ENCODE measurements at regions not wholly inside any gene's neighbourhood (a gene's known extent, or its start where the extent isn't known, plus 50 kb on each side); places are given as distances from the start of the nearest gene placed in this dataset.

GRCh38 chr6:11648889-11649288 lies 111.3 kb downstream of the TMEM170B start:
- peaks cover 56% of the 10 kb centered on the region for H3K4me1 Mint-ChIP-seq (ENCODE audit: unreplicated experiment)
- H3K36me3 Mint-ChIP-seq (ENCODE audit: unreplicated experiment): no peaks in the 10 kb centered on the region
- H3K27me3 Mint-ChIP-seq (ENCODE audit: unreplicated experiment): no peaks in the 10 kb centered on the region
- H3K9me3 Mint-ChIP-seq (ENCODE audit: unreplicated experiment): no peaks in the 10 kb centered on the region
- no peak overlapping the region for H3K4me3 Mint-ChIP-seq (ENCODE audit: unreplicated experiment)
- peak; percentile 49 for DNase-seq (ENCODE audit: extremely low spot score, unreplicated experiment)
- H3K27ac Mint-ChIP-seq (ENCODE audit: unreplicated experiment): no peak overlapping the region
- TF ChIP-seq CTCF (IDR thresholded peaks at IDR 0.05): no peak

- Mint-ChIP-seq H3K27ac (ENCODE audit: unreplicated experiment) (peak overlapping the region; percentile 48), H3K4me3 (ENCODE audit: unreplicated experiment) (no peak overlapping the region), H3K9me3 (ENCODE audit: unreplicated experiment) (no peaks in the 10 kb centered on the region), H3K27me3 (ENCODE audit: unreplicated experiment) (no peaks in the 10 kb centered on the region), H3K4me1 (ENCODE audit: unreplicated experiment) (peaks cover 68% of the 10 kb centered on the region), H3K36me3 (ENCODE audit: unreplicated experiment) (no peaks in the 10 kb centered on the region)
- no peak for TF ChIP-seq CTCF (IDR thresholded peaks at IDR 0.05)
- peak; percentile 54 for DNase-seq (ENCODE audit: extremely low spot score, unreplicated experiment)
Observed at GRCh38 chr6:11650025-11650696, 112.6 kb downstream of the TMEM170B start.

GRCh38 chr6:11650711-11651110 lies 113.2 kb downstream of the TMEM170B start:
- no peak overlapping the region for H3K4me3 Mint-ChIP-seq (ENCODE audit: unreplicated experiment)
- H3K27me3 Mint-ChIP-seq (ENCODE audit: unreplicated experiment): no peaks in the 10 kb centered on the region
- H3K9me3 Mint-ChIP-seq (ENCODE audit: unreplicated experiment): no peaks in the 10 kb centered on the region
- no peaks in the 10 kb centered on the region for H3K36me3 Mint-ChIP-seq (ENCODE audit: unreplicated experiment)
- H3K4me1 Mint-ChIP-seq (ENCODE audit: unreplicated experiment): peaks cover 69% of the 10 kb centered on the region
- TF ChIP-seq CTCF (IDR thresholded peaks at IDR 0.05): no peak
- peak; percentile 25 for DNase-seq (ENCODE audit: extremely low spot score, unreplicated experiment)
- H3K27ac Mint-ChIP-seq (ENCODE audit: unreplicated experiment): peak overlapping the region; percentile 48

- no peak overlapping the region for H3K4me3 Mint-ChIP-seq (ENCODE audit: unreplicated experiment)
- no peaks in the 10 kb centered on the region for H3K9me3 Mint-ChIP-seq (ENCODE audit: unreplicated experiment)
- DNase-seq (ENCODE audit: extremely low spot score, unreplicated experiment): no peak
- no peaks in the 10 kb centered on the region for H3K36me3 Mint-ChIP-seq (ENCODE audit: unreplicated experiment)
- H3K27ac Mint-ChIP-seq (ENCODE audit: unreplicated experiment): peak overlapping the region; percentile 83
- no peaks in the 10 kb centered on the region for H3K27me3 Mint-ChIP-seq (ENCODE audit: unreplicated experiment)
- peaks cover 69% of the 10 kb centered on the region for H3K4me1 Mint-ChIP-seq (ENCODE audit: unreplicated experiment)
- no peak for TF ChIP-seq CTCF (IDR thresholded peaks at IDR 0.05)
Observed at GRCh38 chr6:11653028-11653583, 115.6 kb downstream of the TMEM170B start.

GRCh38 chr6:11654876-11655275 lies 117.3 kb downstream of the TMEM170B start:
- Mint-ChIP-seq H3K9me3 (ENCODE audit: unreplicated experiment) (no peaks in the 10 kb centered on the region), H3K4me1 (ENCODE audit: unreplicated experiment) (peaks cover 62% of the 10 kb centered on the region), H3K27me3 (ENCODE audit: unreplicated experiment) (no peaks in the 10 kb centered on the region), H3K27ac (ENCODE audit: unreplicated experiment) (peak overlapping the region; percentile 83), H3K4me3 (ENCODE audit: unreplicated experiment) (peak overlapping the region; percentile 30), H3K36me3 (ENCODE audit: unreplicated experiment) (no peaks in the 10 kb centered on the region)
- TF ChIP-seq CTCF (IDR thresholded peaks at IDR 0.05): no peak
- DNase-seq (ENCODE audit: extremely low spot score, unreplicated experiment): no peak
